Dermis microvascular lymphatic vessel endothelial cell (primary cell): ENCODE measurements at regions not wholly inside any gene's neighbourhood (a gene's known extent, or its start where the extent isn't known, plus 50 kb on each side); places are given as distances from the start of the nearest gene placed in this dataset.

Experiments used
- DNase-seq, 2 donors: peaks; one replicate each; pipeline versions ENCODE4 v3.0.0 to v3.0.0-alpha.2; 2010; ENCODE audit warnings: low read depth in 2 of 2

DNA sequence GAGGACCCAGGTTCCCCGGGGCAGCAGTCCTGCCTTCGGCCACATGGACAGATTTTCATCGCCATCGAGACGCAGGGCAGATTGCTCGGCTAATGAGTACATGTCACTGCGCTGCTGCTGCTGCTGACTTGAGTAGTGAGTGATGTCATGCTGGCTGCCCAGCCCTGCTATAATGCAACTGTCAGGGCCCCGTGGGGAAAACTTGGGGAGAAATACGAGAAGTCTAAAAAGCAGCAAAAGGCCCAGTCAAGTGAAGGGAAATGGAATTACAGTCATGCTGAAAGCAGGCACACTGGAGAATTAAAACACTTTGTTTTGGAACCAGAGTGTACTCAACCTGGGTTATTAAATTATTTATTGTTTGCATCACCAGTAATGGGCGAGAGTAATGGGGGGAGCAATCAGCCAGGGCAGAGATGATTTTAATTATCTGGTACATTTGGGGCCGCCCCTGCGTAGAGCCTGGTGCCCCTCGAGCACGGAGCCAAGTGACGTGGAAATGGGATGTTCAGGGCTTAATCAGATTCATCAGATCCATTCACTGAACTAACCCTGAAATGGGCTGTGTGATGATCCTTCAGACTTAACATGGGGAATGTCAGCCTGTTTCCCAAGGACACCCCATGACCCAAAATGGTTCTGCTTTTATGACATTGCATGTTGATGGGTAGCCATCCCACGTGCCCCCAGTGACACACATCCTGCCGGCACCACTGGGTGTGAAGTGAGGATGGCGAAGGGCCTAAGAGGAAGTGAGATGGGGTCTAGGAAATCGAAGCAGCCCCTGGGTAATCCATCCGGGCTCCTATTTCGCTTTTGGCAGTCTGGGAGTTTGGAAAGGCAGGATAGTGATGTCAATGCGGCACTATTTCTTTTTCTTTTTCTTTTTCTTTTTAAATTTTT lies 241.6 kb upstream of the CADM1 start:
- no peak for DNase-seq

DNA sequence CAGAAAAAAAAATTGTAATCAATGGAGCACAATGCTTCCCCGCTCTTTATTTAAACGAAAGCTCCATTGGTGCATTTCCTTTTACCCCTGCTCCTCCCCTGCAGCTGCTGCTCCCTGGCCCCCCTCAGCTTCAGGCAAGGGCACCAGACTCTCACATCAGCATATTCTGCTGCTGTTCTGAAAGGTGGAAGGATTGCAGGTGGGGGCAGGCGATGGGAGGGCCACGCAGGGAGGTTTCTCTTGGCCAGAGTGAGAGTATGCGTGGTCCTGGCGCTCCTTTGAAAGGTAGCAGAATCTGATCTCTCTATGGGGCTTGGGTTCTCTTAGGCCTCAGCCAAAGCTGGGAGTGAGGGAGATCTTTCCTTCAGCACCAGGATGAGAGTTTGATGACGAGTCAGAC lies 240.9 kb upstream of the CADM1 start:
- no peak for DNase-seq

DNA sequence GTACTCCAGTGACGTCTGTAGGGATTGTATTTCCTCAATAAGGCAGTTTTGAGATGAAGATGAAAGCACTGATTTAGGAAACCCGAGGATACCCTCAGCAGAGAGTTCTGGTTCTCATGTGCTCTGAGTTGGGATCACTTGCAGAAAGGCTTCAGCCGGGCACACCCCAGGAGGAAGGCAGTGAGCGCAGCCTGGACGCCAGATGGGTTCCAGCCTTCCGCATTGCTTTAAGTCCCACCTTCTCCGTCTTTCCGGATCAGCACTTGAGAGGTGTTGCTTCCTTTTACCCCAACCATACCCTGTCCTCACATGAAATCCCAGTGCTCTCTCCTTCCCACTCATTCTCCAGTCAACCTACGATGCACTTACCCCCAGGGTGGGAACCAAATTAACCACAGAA lies 239.5 kb upstream of the CADM1 start:
- no peak for DNase-seq

DNA sequence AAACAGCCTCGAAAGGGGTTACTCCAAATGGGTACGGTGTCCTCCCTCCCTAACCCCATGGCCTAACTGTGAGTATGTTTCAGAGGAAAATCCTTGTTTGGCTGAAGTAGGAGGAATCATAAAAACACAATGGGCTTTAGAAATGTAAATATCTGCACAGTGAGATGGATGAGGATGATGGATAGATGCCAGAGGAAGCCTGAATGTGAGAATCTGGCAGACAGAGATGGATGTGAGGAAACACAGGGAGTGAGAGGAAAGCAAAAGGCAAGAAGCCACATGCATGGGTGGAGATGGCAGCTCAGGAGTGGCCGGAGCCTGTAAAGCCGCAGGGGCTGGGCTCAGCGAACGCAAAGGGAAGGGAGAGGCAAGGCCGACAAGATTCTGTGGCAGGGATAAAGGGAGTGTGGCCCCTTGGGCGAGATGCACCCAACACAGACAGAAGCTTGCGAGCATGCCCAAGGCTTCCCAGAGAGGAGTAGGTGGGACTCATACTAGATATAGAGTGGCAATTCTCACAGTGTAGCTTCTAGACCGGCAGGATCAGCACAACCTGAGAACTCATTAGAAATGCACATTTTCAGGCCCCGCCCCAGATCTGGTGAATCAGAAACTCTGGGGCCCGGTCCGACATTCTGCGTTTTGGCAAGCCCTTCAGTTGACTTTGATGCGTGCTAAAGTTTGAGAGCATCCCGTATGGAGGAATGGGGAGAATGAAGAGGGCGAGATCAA lies 237.3 kb upstream of the CADM1 start:
- peak in 1 of 2 donors; percentile 9 for DNase-seq

DNA sequence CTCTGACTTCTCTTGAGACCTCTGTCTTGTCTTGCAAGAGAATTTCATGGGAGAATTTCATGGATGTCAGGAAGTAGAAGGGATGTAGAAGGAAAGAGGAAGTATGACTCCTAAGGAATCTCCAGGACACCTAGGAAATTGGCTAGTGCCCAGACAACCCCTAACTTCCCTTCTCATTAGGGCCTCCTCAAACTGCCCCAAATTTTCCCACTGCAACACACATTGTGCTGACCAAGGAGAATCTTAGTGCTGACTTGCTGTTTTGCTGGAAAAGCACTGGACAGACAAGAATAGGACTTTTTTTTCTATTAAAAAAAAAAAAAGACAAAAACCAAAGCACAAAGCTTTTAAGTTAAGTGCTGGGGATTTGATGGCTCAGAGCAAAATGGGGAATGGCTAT lies 236.1 kb upstream of the CADM1 start:
- no peak for DNase-seq

DNA sequence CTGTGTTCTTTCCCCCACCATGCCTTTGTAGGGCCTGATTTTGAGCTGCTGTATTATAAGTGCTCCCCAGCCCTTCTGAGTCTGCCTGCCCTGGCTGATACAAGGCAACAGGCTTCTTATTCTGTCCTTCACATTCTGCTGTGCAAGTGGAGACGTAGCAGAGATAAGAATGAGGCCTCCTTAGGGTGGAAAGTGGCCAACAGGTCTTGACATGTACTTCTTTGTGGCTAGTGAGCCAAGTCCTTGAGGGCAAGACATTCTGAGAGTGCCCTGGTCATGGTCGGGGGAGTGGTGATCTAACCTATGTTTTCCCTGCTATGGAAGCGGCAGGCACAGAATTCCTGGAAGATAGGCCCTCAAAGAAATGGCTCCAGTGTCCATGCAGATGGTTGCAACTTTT lies 235.7 kb upstream of the CADM1 start:
- DNase-seq, result no peak

DNA sequence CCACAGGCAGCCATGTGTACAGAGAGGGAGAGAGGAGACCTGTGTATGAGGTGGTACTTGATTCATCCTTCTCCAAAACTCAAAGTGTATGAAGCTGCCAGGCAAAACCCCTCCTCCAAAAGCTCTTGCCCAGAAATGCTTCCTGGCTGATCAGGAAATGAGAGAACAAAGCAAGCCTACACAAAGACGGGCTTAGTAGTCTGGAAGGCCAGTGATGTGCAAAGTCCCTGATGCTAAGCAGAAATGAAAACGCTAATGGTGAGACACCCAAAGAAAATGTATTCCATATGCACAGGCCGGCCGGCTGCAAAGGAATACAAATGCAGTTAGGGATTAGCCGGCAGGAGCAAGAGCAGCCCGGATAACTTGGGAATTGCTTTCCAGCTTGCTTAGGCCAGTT lies 234.9 kb upstream of the CADM1 start:
- no peak for DNase-seq

DNA sequence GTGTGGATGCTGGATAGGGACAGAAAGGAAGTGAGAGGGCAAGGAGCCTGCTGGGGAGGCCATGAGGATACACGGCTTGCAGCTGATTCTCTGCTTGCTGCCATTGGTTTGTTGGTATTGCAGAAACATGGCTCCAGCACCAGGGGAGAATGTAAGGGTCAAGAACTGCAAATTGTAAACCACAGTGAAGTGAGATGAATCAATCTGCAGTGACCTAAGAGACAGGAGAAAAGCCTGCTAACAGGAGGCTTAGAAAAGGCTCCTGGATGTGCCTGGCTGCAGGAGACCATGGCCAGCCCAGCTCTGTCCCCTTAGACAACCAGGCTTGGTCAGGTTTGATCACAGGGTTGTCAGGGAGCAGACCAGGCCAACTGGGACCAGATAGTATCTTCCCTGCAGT lies 233.7 kb upstream of the CADM1 start:
- DNase-seq, result no peak

DNA sequence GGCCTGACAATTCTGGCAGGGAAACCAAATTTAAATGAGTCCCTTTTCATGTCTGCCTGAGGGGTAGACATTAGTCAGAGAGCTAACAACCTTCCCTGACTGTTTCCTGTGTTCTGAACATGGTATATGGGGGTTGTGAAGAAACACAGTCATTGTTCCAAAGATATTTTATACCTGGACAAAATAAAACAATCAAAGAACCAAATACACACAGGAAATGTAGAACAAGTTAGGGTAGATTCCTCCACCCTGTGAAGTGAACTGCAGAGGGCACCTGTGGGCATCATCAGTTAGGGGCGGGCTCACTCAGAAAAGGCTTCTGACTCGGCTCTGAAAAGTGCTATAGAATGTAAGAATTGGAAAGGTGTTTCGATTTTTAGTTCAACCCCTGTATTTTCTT lies 231.9 kb upstream of the CADM1 start:
- DNase-seq, result no peak

DNA sequence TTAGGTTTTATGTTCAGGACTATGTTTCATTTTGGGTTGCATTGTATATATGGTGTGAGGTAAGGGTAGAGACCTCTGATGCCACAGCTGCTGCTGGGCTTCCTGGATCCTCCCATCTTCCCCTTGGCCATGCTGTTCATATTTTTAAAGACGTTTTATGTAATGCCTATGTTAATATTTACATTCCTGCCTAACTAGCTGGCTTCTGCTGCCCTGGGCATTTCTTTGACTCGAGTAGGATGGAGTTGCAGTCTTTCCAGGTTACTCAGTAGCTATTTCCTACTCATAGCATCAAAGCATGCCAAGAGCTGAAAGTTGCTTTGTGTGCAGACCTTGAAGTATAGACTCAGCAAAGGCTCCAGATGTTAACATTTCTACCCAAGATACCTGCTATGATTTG lies 220.5 kb upstream of the CADM1 start:
- DNase-seq, result no peak

DNA sequence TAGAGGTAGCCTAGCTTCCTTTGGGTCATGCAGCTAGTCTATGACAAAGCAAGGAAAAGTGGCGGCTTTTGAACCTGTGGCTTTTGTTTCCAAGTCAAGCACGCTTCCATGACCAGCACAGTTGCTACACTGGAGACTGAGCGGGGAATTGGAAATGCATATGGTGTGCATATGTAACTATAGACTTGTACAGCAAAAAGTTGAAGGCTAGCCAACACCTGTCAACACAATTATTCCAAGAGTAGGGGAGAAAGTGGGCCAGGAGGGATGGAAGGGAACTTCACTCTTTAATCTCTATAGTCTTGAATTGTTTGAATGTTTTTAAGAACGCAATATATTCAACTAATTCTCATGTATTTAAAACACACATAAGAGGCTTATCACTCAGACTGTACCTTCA lies 218.5 kb upstream of the CADM1 start:
- DNase-seq, result no peak

DNA sequence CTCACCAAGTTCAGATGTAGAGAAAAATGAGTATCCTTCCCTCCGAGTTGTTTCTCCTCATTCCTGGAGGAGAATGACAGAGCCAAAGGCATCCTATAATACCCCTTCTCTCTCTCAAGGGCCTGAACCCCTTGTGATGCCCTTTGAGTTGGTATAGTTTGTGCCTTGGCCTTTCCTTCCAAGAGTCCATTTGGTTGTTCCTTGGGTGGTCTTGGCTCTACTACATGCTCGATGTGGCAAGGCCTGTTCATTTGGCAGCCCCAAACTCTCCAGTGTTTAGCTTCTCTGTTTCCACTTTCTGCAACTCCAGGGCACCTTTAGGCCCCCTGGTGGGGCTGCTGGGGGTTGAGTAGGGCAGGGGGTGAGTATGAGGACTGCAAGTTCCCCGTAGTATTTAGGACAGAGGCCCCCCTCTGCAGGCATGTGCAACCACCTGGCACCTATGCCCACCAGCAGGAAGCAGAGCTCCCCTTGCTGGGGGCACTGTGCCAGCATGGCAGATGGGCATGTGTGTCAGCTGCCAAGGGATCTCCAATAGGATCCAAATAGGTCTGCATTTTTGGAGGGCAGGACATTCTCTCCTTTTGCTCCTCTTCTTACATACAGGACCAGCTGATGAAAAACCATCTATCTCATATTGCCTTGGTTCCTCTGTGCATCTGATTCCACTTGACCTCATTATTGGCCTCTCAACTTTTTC lies 217.2 kb upstream of the CADM1 start:
- no peak for DNase-seq

DNA sequence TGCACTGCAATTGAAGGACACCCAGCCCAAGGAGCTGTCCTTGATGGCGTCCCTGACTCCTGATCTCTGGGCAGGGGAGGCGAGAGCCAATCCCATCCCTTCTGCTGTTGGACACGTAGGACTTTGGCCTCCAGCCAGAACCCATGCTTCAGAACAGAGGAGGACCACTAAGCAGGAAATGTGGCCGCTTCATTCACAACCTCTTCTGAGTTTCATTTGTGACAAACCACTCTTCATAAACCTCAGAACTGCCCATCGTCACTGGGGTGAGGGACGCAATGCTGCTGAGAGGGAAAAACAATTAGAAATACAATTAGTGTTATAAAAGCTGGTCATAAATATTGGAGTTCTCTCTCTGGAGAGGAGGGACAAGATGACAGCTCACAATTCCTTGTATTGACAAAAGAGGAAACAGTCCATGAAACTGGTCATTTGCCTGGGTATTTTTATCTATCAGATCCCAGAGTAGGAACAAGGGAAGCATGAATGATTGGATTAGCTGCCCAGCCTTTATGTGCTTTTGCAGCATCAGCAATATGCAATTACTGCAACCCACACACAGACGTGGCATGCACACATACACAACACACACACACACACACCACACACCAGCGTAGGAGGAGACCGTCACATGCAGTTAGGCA lies 216.5 kb upstream of the CADM1 start:
- DNase-seq, result no peak

DNA sequence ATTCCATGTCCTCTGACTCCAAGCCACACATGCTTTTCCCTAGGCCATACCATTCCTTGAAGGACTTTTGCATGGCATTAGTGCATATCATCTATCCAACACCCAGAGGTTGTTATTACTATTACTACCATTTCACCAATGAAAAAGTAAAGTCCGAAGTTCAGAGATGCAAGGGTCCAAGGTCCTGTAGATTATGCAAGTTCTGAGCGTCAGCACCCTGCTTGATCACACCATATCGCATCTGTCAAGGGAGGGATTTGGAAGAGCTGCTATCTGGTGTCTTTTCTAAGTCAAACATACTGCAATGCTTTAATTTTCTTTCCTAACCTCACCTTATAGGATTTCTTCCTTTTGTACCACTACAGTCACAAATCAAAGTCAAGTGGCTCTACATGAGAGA lies 214.7 kb upstream of the CADM1 start:
- DNase-seq, result no peak

DNA sequence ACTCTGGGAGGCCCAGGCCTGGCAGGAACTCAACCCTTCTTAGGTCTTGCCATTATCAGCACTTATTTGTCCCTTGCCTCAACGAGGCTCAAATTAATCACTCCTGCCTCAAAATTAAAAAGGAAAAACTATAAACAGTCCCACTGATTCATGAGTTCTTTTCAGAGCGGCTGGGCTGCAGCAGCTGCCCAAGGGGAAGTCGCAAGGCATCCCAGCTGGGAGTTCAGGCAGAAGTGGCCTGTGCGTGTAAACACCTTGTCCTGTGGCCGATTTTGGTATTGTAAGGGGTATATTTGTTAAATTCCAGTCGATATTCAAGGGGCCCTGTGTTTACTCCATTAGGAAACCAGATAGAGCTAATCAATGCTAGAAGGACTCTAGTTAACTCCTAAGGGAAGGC lies 213.9 kb upstream of the CADM1 start:
- DNase-seq, result no peak

DNA sequence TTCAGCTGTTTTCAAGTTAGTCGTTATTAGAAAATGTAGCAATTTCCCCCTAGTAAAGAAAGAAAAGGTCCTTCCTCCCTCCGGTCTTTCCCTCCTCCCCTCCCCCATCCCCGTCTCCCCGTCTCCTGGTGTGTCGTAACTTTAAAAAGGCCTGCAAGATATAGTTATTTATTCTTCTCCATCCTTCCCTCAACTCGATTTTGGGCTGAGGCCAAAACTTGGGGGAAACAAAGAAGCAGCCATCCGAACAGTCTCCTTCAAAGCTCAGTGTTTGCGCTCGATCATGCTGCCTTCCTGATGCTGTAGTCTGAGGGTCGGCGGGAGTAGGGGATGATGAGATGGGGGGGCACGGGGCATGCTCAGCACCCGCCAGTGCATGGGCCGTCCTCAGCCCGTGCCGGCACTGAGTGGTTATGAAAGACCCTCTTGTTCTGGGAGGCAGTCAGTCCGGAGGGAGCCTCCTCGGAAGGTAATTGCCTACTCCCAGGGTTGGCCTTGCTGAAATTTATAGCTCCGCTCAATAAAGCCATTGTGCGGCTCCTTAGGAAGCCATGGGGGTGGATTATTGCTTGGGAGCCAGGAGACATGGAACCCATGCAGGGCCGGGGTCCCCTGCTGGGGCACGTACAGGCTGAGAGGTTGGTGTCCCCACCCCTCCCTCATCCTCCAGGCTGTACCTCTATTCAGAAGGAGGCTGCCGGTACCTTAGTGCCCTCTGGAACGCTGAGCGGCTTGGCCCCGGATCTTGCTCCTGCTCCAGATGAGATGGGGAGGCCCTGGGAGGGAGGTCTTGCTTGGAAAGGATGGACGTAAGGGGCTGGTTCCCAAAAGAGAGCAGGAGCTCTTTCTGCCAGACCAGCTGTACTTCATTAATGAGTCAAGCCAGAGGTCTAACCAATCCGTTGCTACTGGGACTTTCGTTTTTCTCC lies 212.7 kb upstream of the CADM1 start:
- no peak for DNase-seq

DNA sequence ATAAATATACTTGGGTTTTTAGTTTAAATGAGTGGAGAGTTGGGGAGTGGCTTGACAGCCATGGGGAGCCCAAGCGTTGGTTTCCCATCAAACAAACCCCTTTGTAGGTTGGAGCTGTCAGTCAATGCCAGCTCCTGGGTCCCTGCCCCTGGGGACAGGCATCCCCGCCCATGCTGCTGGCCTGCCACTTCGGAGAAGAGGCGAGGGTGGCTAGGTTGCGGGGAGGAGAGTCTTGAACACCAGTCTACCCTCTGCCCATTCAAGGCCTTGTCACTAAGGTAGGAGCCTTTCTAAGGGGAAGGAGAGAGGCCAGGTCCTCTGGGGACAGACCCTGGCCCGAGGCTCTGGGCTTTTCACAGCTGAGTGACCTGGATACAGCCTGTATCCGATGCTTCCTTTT lies 211.9 kb upstream of the CADM1 start:
- no peak for DNase-seq

DNA sequence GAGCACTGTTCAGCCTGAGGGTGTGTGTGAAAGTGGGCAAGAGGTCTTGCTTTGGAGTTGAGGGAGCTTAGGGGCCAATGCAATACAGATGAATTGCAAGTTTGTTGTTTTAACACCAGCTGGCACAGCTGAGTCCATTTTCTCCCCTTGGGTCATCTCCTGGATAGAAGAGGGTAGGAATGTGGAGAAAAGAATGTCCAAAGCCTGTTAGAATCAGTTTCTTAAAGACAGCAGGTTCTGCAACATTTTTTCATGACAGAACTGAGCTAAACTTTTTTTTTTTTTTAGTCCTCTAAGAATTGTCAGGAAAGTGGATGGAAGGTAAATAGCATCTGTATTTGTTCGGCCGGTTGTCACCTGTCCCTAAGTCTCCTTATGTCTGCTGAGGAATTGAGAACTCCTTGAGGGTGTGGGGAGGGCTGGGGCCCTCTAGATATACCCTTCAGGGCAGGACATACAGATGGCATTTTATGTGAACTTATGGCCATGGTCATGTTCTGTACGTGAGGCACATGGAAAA lies 211.1 kb upstream of the CADM1 start:
- DNase-seq, result no peak

DNA sequence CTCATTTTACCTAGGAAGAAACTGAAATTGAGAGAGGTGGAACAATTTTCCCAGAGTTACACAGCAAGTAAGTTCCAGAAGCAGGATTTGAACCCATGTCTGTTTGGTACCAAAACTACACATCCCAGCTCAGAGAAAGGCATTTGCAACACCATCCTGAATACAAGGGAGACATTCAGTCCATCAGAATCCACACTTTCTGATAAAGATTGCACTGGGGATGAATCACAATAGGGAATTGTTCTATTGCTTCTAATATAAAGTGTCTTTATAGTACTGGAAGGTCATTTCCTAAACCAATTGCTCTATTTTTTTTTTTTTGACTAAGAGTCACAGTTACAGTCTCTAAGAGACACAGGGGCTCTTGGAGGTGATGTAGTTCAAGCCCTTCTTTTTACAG lies 208.1 kb upstream of the CADM1 start:
- DNase-seq, result no peak

DNA sequence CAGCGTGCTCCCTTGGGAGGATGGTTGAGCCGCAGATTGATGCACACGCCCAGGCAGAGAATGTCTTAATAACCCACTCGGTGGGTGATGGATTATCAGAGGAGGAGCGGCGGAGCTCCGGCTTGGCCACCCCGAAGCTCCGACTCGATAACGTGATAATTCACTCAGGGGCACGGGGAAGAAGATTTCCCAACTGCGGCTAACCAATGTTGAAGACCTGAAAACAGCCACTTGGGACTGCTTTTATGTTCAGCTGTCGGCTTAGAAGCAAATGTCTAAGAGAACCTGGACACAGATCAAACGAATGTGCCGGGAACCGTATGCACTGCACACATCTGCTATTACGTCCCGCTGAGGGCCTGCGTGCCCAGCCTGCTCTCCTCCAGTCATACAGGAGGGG lies 206.8 kb upstream of the CADM1 start:
- DNase-seq, result no peak

DNA sequence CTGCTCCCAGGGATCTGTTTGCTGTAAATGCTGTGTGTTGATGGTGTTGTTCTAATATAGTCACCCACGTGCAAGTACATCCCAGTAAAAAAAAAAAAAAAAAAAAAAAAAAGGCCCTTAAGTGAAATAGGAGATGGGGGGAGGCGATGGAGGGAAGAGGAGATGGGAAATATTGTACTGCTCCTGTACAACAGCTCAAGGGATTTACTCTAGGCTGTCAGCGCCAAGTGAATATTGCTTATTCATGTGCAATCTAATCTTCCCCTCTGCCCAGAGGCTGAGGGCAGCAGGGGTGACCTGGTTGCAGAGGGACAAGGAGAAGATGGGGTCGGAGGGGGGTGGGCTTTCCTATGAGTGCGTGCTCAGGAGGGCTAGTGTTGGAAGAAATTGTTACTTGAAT lies 206.2 kb upstream of the CADM1 start:
- no peak for DNase-seq
